ENCODE measurements at regions not wholly inside any gene's neighbourhood (a gene's known extent, or its start where the extent isn't known, plus 50 kb on each side); places are given as distances from the start of the nearest gene placed in this dataset.

DNA sequence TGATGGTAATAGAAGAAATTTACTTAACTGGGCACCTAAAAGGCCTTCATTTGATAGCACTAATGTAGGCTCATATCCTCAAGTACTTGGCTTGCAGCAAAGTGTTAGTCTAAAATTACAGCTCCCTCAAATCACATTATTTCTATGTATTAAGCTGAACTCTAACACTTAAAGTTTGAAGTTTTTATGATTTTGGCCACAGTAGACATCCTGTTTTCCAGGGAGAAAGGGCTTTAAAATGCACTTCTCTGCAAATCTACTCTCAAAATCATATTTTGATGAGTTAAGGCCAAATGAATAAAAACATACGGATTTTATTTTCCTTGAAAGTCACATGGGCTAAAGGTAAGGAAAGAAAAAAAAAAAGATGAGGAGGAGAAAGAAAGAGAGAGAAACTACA is 575.5 kb downstream of the PLPP3 start:
- Histone ChIP-seq H3K27me3 (replicated peaks; ENCODE audit: control insufficient read depth, insufficient read depth, low read length) (no peaks in the 10 kb centered on the region), H3K36me3 (ENCODE audit: control insufficient read depth, insufficient read depth, low read length) (no peaks in the 10 kb centered on the region), H3K4me3 (replicated peaks; ENCODE audit: low read depth, low read length) (no peak overlapping the region)
- no peak for DNase-seq (ENCODE audit: extremely low read depth, insufficient read length)
- TF ChIP-seq, protein P1, sequence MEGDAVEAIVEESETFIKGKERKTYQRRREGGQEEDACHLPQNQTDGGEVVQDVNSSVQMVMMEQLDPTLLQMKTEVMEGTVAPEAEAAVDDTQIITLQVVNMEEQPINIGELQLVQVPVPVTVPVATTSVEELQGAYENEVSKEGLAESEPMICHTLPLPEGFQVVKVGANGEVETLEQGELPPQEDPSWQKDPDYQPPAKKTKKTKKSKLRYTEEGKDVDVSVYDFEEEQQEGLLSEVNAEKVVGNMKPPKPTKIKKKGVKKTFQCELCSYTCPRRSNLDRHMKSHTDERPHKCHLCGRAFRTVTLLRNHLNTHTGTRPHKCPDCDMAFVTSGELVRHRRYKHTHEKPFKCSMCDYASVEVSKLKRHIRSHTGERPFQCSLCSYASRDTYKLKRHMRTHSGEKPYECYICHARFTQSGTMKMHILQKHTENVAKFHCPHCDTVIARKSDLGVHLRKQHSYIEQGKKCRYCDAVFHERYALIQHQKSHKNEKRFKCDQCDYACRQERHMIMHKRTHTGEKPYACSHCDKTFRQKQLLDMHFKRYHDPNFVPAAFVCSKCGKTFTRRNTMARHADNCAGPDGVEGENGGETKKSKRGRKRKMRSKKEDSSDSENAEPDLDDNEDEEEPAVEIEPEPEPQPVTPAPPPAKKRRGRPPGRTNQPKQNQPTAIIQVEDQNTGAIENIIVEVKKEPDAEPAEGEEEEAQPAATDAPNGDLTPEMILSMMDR (IDR thresholded peaks at IDR 0.05; ENCODE audit: insufficient read depth, low read length, poor library complexity, severe bottlenecking): no peak

DNA sequence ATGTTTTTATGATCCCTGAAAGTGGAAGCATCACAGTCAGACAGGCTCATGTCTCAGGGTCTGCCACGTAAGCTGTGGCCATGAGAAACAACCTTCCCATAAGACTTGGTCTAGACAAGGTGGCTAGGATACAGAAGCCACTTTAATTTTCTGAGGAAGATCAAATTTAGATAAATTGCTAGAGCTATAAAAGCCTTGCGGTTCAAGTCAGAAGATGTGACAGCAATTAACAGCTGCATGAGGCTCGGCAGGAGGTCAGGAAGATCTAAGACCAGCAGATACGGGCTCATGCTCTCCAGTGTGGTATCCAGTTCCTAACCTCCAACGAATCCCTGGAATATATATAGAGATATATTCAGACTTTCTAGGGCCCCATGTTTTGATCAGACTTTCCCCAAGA is 577.1 kb downstream of the PLPP3 start:
- DNase-seq (ENCODE audit: extremely low read depth, insufficient read length): no peak
- no peaks in the 10 kb centered on the region for H3K27me3 ChIP-seq (replicated peaks; ENCODE audit: control insufficient read depth, insufficient read depth, low read length)
- no peaks in the 10 kb centered on the region for H3K36me3 ChIP-seq (ENCODE audit: control insufficient read depth, insufficient read depth, low read length)
- TF ChIP-seq, protein P1 (IDR thresholded peaks at IDR 0.05; ENCODE audit: insufficient read depth, low read length, poor library complexity, severe bottlenecking): no peak
- no peak overlapping the region for H3K4me3 ChIP-seq (replicated peaks; ENCODE audit: low read depth, low read length)

DNA sequence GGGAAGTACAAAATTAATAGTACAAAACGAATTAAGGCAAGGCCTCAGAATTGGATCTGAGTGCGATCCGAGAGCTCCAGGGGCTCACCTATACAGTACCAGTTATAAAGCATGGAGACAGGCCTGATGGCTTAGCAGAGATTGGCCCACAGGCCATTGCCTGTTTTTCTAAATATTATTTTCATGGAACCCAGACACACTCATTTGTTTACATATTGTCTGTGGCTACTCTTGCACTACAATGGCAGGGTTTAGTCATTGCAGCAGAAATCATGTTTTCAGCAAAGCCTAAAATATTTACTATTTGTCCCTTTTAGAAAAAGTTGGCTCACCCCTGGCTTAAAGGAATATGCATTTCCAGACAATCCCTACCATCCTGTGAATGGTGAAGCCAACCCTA is 578.9 kb downstream of the PLPP3 start:
- no peak for DNase-seq (ENCODE audit: extremely low read depth, insufficient read length)
- Histone ChIP-seq H3K4me3 (replicated peaks; ENCODE audit: low read depth, low read length) (no peak overlapping the region), H3K36me3 (ENCODE audit: control insufficient read depth, insufficient read depth, low read length) (no peaks in the 10 kb centered on the region), H3K27me3 (replicated peaks; ENCODE audit: control insufficient read depth, insufficient read depth, low read length) (no peaks in the 10 kb centered on the region)
- TF ChIP-seq, protein P1 (IDR thresholded peaks at IDR 0.05; ENCODE audit: insufficient read depth, low read length, poor library complexity, severe bottlenecking): no peak

DNA sequence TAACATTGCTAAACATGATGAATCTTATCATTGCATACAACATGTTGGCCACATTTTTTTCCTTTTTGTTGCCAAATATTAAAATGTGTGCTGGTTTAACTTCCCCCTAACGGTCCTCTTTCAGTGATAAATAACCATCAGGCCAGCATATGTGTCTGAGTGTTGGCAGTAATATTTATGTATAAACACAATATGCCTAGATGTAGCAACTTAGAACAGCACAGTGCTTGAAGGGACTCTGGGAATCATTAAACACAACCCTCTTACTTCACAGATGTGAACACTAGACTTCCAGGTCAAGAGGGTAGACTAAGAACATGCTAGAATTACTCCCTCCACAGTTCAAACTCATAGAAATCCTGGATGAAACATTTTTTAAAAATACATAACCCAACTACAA is 581.8 kb downstream of the PLPP3 start:
- H3K4me3 ChIP-seq (replicated peaks; ENCODE audit: low read depth, low read length): no peak overlapping the region
- DNase-seq (ENCODE audit: extremely low read depth, insufficient read length): no peak
- H3K36me3 ChIP-seq (ENCODE audit: control insufficient read depth, insufficient read depth, low read length): no peaks in the 10 kb centered on the region
- TF ChIP-seq, protein P1 (IDR thresholded peaks at IDR 0.05; ENCODE audit: insufficient read depth, low read length, poor library complexity, severe bottlenecking): no peak
- no peaks in the 10 kb centered on the region for H3K27me3 ChIP-seq (replicated peaks; ENCODE audit: control insufficient read depth, insufficient read depth, low read length)

DNA sequence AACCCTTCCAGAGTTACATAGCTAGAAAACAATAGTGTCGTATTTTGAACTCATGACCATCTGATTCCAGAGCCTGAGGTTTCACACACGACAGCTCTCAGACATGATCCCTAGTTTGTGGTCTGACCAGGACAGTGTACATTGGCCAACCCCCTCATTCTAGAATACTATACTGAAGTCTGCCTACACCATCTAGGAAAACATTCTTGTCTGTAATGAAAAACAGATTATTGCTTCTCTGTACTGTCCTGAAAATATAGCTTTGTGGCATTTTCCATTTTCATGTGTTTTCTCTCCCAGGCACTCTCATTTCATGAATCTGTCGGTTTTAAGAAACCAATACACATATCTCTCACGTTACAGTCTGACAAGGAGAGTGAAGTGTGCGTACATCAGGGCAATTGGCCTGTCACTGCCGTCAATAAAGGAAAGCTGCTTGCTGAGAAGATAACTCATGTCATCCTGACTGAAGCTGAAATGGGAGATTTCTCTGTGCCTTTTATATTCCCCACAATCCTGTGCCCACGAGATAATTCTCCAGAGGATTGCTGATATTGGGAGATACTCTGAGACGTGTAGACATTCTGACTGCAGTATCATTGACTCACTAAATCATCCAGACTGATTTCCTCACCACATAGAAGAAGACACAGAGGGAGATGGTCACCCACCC is 585.6 kb downstream of the PLPP3 start:
- no peak overlapping the region for H3K4me3 ChIP-seq (replicated peaks; ENCODE audit: low read depth, low read length)
- no peak for DNase-seq (ENCODE audit: extremely low read depth, insufficient read length)
- H3K27me3 ChIP-seq (replicated peaks; ENCODE audit: control insufficient read depth, insufficient read depth, low read length): no peaks in the 10 kb centered on the region
- H3K36me3 ChIP-seq (ENCODE audit: control insufficient read depth, insufficient read depth, low read length): no peaks in the 10 kb centered on the region
- TF ChIP-seq, protein P1 (IDR thresholded peaks at IDR 0.05; ENCODE audit: insufficient read depth, low read length, poor library complexity, severe bottlenecking): no peak

DNA sequence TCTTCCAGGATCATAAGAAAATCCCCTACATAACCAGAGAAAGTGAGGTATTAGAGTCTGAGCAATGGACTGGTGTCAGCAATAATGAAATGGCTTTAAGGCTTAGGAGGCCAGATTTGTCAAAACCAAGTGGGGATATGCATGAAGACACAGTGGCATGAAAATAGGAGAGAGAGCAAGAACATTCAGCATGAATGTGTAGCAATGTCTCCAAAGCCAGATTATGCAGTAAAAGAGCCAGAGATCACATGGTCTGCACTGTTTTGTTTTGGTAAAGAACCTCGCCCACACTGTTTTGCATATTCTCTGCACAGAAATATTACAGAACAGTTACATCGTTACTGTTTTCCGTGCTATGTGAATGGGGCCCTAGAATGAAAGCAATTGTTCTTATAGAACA is 589.4 kb downstream of the PLPP3 start:
- Histone ChIP-seq H3K4me3 (replicated peaks; ENCODE audit: low read depth, low read length) (no peak overlapping the region), H3K27me3 (replicated peaks; ENCODE audit: control insufficient read depth, insufficient read depth, low read length) (no peaks in the 10 kb centered on the region; the same call in 1 of the 2 replicates), H3K36me3 (ENCODE audit: control insufficient read depth, insufficient read depth, low read length) (no peaks in the 10 kb centered on the region)
- no peak for DNase-seq (ENCODE audit: extremely low read depth, insufficient read length)
- TF ChIP-seq, protein P1 (IDR thresholded peaks at IDR 0.05; ENCODE audit: insufficient read depth, low read length, poor library complexity, severe bottlenecking): no peak

Data from GM06990 (cell line).